GM23248 (cell line): ENCODE measurements at regions not wholly inside any gene's neighbourhood (a gene's known extent, or its start where the extent isn't known, plus 50 kb on each side); places are given as distances from the start of the nearest gene placed in this dataset.

Source experiments
- DNase-seq: peaks from one replicate; pipeline ENCODE4 v3.0.0-alpha.2; 2015
- H2AFZ ChIP-seq: fragments of 200-600 bp; sonication (generic); 2 replicates; pipeline ENCODE4 v1.6.1; 2016; ENCODE audit warnings: antibody characterized with exemption
- H3F3A ChIP-seq: fragments of 200-600 bp; sonication (generic); 2 replicates; pipeline ENCODE4 v1.6.1; 2016; ENCODE audit warnings: mild to moderate bottlenecking, antibody characterized with exemption, mixed run types; ENCODE audit not compliant: insufficient read depth
- H3K27ac ChIP-seq: fragments of 200-600 bp; sonication (generic); 2 replicates; pipeline ENCODE4 v1.5.1; 2016; ENCODE audit warnings: mild to moderate bottlenecking
- H3K27me3 ChIP-seq: fragments of 200-600 bp; sonication (generic); replicated peaks from 2 replicates; pipeline ENCODE4 v1.6.1; 2016; ENCODE audit warnings: mild to moderate bottlenecking; ENCODE audit not compliant: insufficient read depth
- H3K36me3 ChIP-seq: fragments of 200-600 bp; sonication (generic); 2 replicates; pipeline ENCODE4 v1.6.1; 2016; ENCODE audit warnings: low read depth, mild to moderate bottlenecking
- H3K4me1 ChIP-seq: fragments of 200-600 bp; sonication (generic); 2 replicates; pipeline ENCODE4 v1.6.1; 2016; ENCODE audit warnings: mild to moderate bottlenecking; ENCODE audit not compliant: insufficient read depth
- H3K4me2 ChIP-seq: fragments of 200-600 bp; sonication (generic); one replicate; pipeline ENCODE4 v1.6.1; 2016; ENCODE audit warnings: mild to moderate bottlenecking; ENCODE audit not compliant: unreplicated experiment
- H3K4me3 ChIP-seq: fragments of 200-600 bp; sonication (generic); 2 replicates; pipeline ENCODE4 v1.5.1; 2016; ENCODE audit warnings: mild to moderate bottlenecking
- H3K79me2 ChIP-seq: fragments of 200-600 bp; sonication (generic); 2 replicates; pipeline ENCODE4 v1.6.1; 2016; ENCODE audit warnings: mild to moderate bottlenecking; ENCODE audit not compliant: insufficient read depth
- H3K9ac ChIP-seq: fragments of 200-600 bp; sonication (generic); 2 replicates; pipeline ENCODE4 v1.6.1; 2016; ENCODE audit warnings: mild to moderate bottlenecking
- H3K9me2 ChIP-seq: fragments of 200-600 bp; sonication (generic); 2 replicates; pipeline ENCODE4 v1.6.1; 2016; ENCODE audit warnings: mixed run types, mild to moderate bottlenecking, moderate library complexity; ENCODE audit not compliant: insufficient read depth
- H3K9me3 ChIP-seq: fragments of 200-600 bp; sonication (generic); one replicate; pipeline ENCODE4 v1.6.1; 2017; ENCODE audit warnings: low read depth
- H4K20me1 ChIP-seq: fragments of 200-600 bp; sonication (generic); 2 replicates; pipeline ENCODE4 v1.6.0; 2016; ENCODE audit not compliant: insufficient read depth
- EZH2 ChIP-seq: fragments of 200-600 bp; sonication (generic); IDR thresholded peaks from 2 replicates; pipeline ENCODE4 v1.6.1; 2018; ENCODE audit warnings: antibody characterized with exemption, mild to moderate bottlenecking; ENCODE audit not compliant: insufficient read depth, poor library complexity, severe bottlenecking
- EZH2phosphoT487 ChIP-seq: fragments of 200-600 bp; sonication (generic); IDR thresholded peaks from 2 replicates; pipeline ENCODE4 v1.6.1; 2018; ENCODE audit warnings: antibody characterized with exemption, moderate library complexity, mild to moderate bottlenecking, low read depth; ENCODE audit not compliant: insufficient read depth
- WGBS, 2 experiments: methylation state at CpG; one replicate each; pipeline ENCODE4 v1.1.6; 2015 to 2017; ENCODE audit warnings: low lambda C conversion rate in 2 of 2, low coverage in 1 of 2; ENCODE audit errors: missing lambda C conversion rate in 2 of 2; 5-methylcytosine and 5-hydroxymethylcytosine counted together
- in situ Hi-C: fragments of 300-500 bp; cut with MboI; formaldehyde crosslinking; loops from 2 replicates; pipeline ENCODE4 v1.15.0; 2020

GRCh38 chr6:12354499-12354898, 64.3 kb downstream of the EDN1 start:
- Histone ChIP-seq H3K9ac (no peak overlapping the region), H2AFZ (no peak overlapping the region), H3K4me3 (no peak overlapping the region), H3K4me1 (0 out of 2 replicates have a peak, but pooled peaks cover 10% of the 10 kb centered on the region), H3F3A (0 out of 2 replicates have a peak, but pooled peaks cover 2% of the 10 kb centered on the region), H3K79me2 (no peaks in the 10 kb centered on the region), H3K9me3 (no peaks in the 10 kb centered on the region), H3K4me2 (no peak overlapping the region), H3K36me3 (no peaks in the 10 kb centered on the region), H4K20me1 (no peaks in the 10 kb centered on the region), H3K27ac (no peak overlapping the region), H3K9me2 (no peaks in the 10 kb centered on the region), H3K27me3 (no peaks in the 10 kb centered on the region)
- in situ Hi-C loops, result no loop called here
- TF ChIP-seq EZH2 (no peak), EZH2phosphoT487 (no peak)
- peak; percentile 71 for DNase-seq
- WGBS, 2 experiments, result 60 to 66% methylated on average over 3 of the region's 3 CpGs

GRCh38 chr6:12355354-12355753, 65.2 kb downstream of the EDN1 start:
- H3K4me3 ChIP-seq, result no peak overlapping the region
- no peaks in the 10 kb centered on the region for H4K20me1 ChIP-seq
- H3K27ac ChIP-seq, result no peak overlapping the region
- 0 out of 2 replicates have a peak, but pooled peaks cover 10% of the 10 kb centered on the region for H3K4me1 ChIP-seq
- H3K27me3 ChIP-seq, result no peaks in the 10 kb centered on the region
- no peak overlapping the region for H2AFZ ChIP-seq
- H3F3A ChIP-seq, result no peaks in the 10 kb centered on the region
- WGBS, 2 experiments, result 94 to 99% methylated on average over 3 of the region's 3 CpGs
- no peaks in the 10 kb centered on the region for H3K9me2 ChIP-seq
- no peaks in the 10 kb centered on the region for H3K36me3 ChIP-seq
- H3K4me2 ChIP-seq, result no peak overlapping the region
- no peak overlapping the region for H3K9ac ChIP-seq
- in situ Hi-C loops, result no loop called here
- no peak for DNase-seq
- no peaks in the 10 kb centered on the region for H3K9me3 ChIP-seq
- TF ChIP-seq EZH2phosphoT487 (no peak), EZH2 (no peak)
- H3K79me2 ChIP-seq, result no peaks in the 10 kb centered on the region

- no peaks in the 10 kb centered on the region for H3K79me2 ChIP-seq
- H3K27me3 ChIP-seq, result no peaks in the 10 kb centered on the region
- H4K20me1 ChIP-seq, result no peaks in the 10 kb centered on the region
- no peak overlapping the region for H3K27ac ChIP-seq
- H3K4me1 ChIP-seq, result 0 out of 2 replicates have a peak, but pooled peaks cover 10% of the 10 kb centered on the region
- H3K36me3 ChIP-seq, result no peaks in the 10 kb centered on the region
- 51 to 53% methylated on average over 3 of the region's 3 CpGs for WGBS, 2 experiments
- no peak overlapping the region for H2AFZ ChIP-seq
- no peak for DNase-seq
- H3K4me2 ChIP-seq, result no peak overlapping the region
- TF ChIP-seq EZH2, result no peak
- no peak for TF ChIP-seq EZH2phosphoT487
- no peak overlapping the region for H3K9ac ChIP-seq
- H3K9me2 ChIP-seq, result no peaks in the 10 kb centered on the region
- no peaks in the 10 kb centered on the region for H3K9me3 ChIP-seq
- in situ Hi-C loops, result no loop called here
- no peak overlapping the region for H3K4me3 ChIP-seq
- H3F3A ChIP-seq, result no peaks in the 10 kb centered on the region
Measured at GRCh38 chr6:12356431-12356830, 66.3 kb downstream of the EDN1 start.

- 0 out of 2 replicates have a peak overlapping the region, but pooled peaks have one; percentile 12 for H3K9ac ChIP-seq
Measured at GRCh38 chr6:12356983-12357972, 67.1 kb downstream of the EDN1 start.

More at GRCh38 chr6:12356983-12357972, 67.1 kb downstream of the EDN1 start:
- WGBS, 2 experiments, result 14 to 17% methylated on average over 11 of the region's 11 CpGs
- Histone ChIP-seq H3K36me3 (no peaks in the 10 kb centered on the region), H3K27ac (no peak overlapping the region), H4K20me1 (no peaks in the 10 kb centered on the region), H3K9me3 (no peaks in the 10 kb centered on the region), H3K9me2 (no peaks in the 10 kb centered on the region), H2AFZ (peak overlapping the region; percentile 53), H3K4me2 (peak overlapping the region; percentile 51), H3K27me3 (no peaks in the 10 kb centered on the region), H3K79me2 (no peaks in the 10 kb centered on the region), H3K4me3 (0 out of 2 replicates have a peak overlapping the region, but pooled peaks have one; percentile 25), H3K4me1 (0 out of 2 replicates have a peak, but pooled peaks cover 10% of the 10 kb centered on the region), H3F3A (no peaks in the 10 kb centered on the region)
- DNase-seq, result peak; percentile 69
- TF ChIP-seq EZH2phosphoT487 (no peak), EZH2 (no peak)
- in situ Hi-C loops, result no loop called here
